Ovary (tissue), 7 donors: ENCODE measurements at regions not wholly inside any gene's neighbourhood (a gene's known extent, or its start where the extent isn't known, plus 50 kb on each side); places are given as distances from the start of the nearest gene placed in this dataset.

Source experiments
- DNase-seq, 5 donors: peaks; one replicate each; pipeline ENCODE4 v3.0.0-alpha.2; 2019 to 2020
- H3K27ac ChIP-seq, 2 donors: fragments of 200-600 bp; one replicate each; pipeline versions ENCODE4 v1.5.1 to v1.8.0; 2019 to 2022
- H3K27me3 ChIP-seq: fragments of 200-600 bp; one replicate; pipeline ENCODE4 v1.8.0; 2022
- H3K36me3 ChIP-seq: fragments of 200-600 bp; sonication (generic); one replicate; pipeline ENCODE4 v1.5.1; 2019
- H3K4me1 ChIP-seq: one replicate; pipeline ENCODE4 v1.8.1; 2013; ENCODE audit warnings: mild to moderate bottlenecking, moderate library complexity; ENCODE audit not compliant: insufficient read depth
- H3K4me3 ChIP-seq: fragments of 200-600 bp; sonication (generic); one replicate; pipeline ENCODE4 v1.5.1; 2017
- H3K9me3 ChIP-seq, 2 donors: fragments of 200-600 bp in 1 of 2; sonication (generic) in 1 of 2; one replicate each; pipeline versions ENCODE4 v1.5.1 to v1.8.1; 2013 to 2019; ENCODE audit warnings: mild to moderate bottlenecking in 1 of 2, moderate library complexity in 1 of 2
- EP300 ChIP-seq: sonication (generic); formaldehyde crosslinking; IDR thresholded peaks from one replicate; pipeline ENCODE4 v1.6.1; 2017; ENCODE audit warnings: antibody characterized with exemption
- POLR2A ChIP-seq: fragments of 450-650 bp; IDR thresholded peaks from one replicate; pipeline ENCODE4 v1.6.1; 2017; ENCODE audit warnings: antibody characterized with exemption, mild to moderate bottlenecking, moderate library complexity
- WGBS, 3 donors: extraction: QIAGEN DNeasy Blood & Tissue Kit in 1 of 3; methylation state at CpG; one replicate each; pipeline versions ENCODE4 v1.1.5 to v1.1.7; 2013 to 2017; 5-methylcytosine and 5-hydroxymethylcytosine counted together
- intact Hi-C, 4 donors: fragments of 100-400 bp; cut with DNase I; formaldehyde crosslinking; loops; one replicate each; pipeline versions ENCODE4 v1.11.0 to v1.15.1; 2022 to 2023
- TF ChIP-seq, protein P1 (sequence below), 3 donors: fragments of 450-650 bp in 2 of 3; fragments of 200-600 bp in 1 of 3; IDR thresholded peaks; one replicate each; pipeline versions ENCODE4 v1.5.1 to v1.8.0; 2016 to 2022; ENCODE audit warnings: antibody characterized with exemption in 3 of 3, mild to moderate bottlenecking in 1 of 3
- donor health status: DM: no; HTN: no; CAD: no; lungs with moderate emphysema.
- donor health status: DM: no; HTN: no; CAD: no.
- donor health status: Bipolar disorder and iron deficiency.
- donor health status: DM: no; HTN: no; CAD: no.
- donor health status: DM: yes; HTN: yes; CAD: no.

DNA sequence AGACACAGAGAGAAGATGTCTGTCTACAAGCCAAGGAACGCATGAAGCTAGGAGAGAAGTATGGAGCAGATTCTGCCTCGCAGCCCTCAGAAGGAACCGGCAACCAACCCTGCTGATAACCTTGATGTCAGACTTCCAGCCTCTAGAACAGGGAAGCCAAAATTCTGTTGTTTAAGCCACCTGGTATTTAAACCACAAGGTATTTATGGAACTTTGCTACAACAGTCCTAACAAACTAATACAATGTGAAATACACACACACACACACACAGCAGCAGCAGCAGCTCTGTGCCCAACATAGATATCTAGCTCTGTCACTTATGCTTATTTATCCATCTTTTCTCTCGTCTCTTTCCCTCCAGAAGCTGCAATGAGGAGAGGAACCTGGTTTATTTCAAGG, 400.0 kb downstream of the ETS1 start:
- H3K9me3 ChIP-seq, result no peaks in the 10 kb centered on the region
- no peak for TF ChIP-seq POLR2A
- TF ChIP-seq, protein P1, sequence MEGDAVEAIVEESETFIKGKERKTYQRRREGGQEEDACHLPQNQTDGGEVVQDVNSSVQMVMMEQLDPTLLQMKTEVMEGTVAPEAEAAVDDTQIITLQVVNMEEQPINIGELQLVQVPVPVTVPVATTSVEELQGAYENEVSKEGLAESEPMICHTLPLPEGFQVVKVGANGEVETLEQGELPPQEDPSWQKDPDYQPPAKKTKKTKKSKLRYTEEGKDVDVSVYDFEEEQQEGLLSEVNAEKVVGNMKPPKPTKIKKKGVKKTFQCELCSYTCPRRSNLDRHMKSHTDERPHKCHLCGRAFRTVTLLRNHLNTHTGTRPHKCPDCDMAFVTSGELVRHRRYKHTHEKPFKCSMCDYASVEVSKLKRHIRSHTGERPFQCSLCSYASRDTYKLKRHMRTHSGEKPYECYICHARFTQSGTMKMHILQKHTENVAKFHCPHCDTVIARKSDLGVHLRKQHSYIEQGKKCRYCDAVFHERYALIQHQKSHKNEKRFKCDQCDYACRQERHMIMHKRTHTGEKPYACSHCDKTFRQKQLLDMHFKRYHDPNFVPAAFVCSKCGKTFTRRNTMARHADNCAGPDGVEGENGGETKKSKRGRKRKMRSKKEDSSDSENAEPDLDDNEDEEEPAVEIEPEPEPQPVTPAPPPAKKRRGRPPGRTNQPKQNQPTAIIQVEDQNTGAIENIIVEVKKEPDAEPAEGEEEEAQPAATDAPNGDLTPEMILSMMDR (IDR thresholded peaks at IDR 0.05), result no peak
- no peak for TF ChIP-seq EP300
- DNase-seq, result no peak
- WGBS, 3 donors, result 27 to 57% (median 44%) methylated on average over 4 of the region's 4 CpGs
- intact Hi-C loops, result loop anchor here in 1 of 4 donors (10.0 kb wide), 1 partner anchor 207 kb away; no protein-coding TSS in a partner anchor
- H3K4me3 ChIP-seq, result no peak overlapping the region
- H3K36me3 ChIP-seq, result no peaks in the 10 kb centered on the region
- H3K27me3 ChIP-seq, result no peaks in the 10 kb centered on the region
- no peak overlapping the region for H3K27ac ChIP-seq
- H3K4me1 ChIP-seq, result no peaks in the 10 kb centered on the region

DNA sequence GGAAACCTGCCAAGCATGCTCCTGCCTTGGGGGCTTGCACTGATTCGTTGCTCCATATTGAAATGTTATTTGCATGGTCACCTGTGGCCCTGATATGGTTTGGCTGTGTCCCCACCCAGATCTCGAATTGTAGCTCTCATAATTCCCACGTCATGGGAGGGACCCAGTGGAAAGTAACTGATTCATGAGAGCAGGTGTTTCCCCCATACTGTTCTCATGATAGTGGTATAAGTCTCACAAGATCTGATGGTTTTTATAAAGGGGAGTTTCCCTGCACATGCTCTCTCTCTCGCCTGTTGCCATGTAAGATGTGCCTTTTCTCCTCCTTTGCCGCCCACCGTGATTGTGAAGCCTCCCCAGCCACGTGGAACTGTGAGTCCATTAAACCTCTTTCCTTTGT, 402.4 kb downstream of the ETS1 start:
- no peaks in the 10 kb centered on the region for H3K36me3 ChIP-seq
- no peak for DNase-seq
- H3K4me1 ChIP-seq, result peaks cover 4% of the 10 kb centered on the region
- 86 to 91% (median 90%) methylated on average over 7 of the region's 7 CpGs for WGBS, 3 donors
- no peak overlapping the region for H3K27ac ChIP-seq
- no peaks in the 10 kb centered on the region for H3K27me3 ChIP-seq
- H3K4me3 ChIP-seq, result no peak overlapping the region
- H3K9me3 ChIP-seq, result no peaks in the 10 kb centered on the region
- TF ChIP-seq POLR2A (no peak), EP300 (no peak)
- TF ChIP-seq, protein P1 (IDR thresholded peaks at IDR 0.05), result no peak
- intact Hi-C loops, result loop anchor here in 1 of 4 donors (10.0 kb wide), 1 partner anchor 210 kb away; no protein-coding TSS in a partner anchor

DNA sequence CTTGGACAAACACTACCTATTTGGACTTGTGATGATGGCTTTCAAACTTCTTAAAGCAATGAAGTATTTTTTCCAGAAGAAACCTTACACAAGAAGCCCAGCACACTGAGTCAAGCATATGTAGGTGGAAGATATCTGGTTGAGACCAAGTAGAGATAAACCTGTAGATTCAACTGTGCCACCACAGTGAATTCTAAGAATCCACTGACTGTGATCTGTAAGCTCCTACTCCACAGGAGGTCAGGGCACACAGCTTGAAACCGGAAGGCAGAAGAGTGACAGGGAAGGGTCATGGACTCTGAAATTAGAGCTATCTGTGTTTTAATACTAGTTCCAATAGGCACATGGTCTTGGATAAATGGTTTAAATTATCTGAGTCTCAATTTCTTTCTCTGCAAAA, 404.5 kb downstream of the ETS1 start:
- Histone ChIP-seq H3K9me3 (no peaks in the 10 kb centered on the region), H3K4me3 (no peak overlapping the region), H3K4me1 (peaks cover 4% of the 10 kb centered on the region), H3K36me3 (no peaks in the 10 kb centered on the region), H3K27ac (no peak overlapping the region), H3K27me3 (no peaks in the 10 kb centered on the region)
- DNase-seq, result no peak
- intact Hi-C loops, result loop anchor here in 1 of 4 donors (10.0 kb wide), 1 partner anchor 212 kb away; no protein-coding TSS in a partner anchor
- TF ChIP-seq EP300, result no peak
- no peak for TF ChIP-seq POLR2A
- TF ChIP-seq, protein P1 (IDR thresholded peaks at IDR 0.05), result no peak
- 70 to 84% (median 79%) methylated on average over 1 of the region's 1 CpG for WGBS, 3 donors

DNA sequence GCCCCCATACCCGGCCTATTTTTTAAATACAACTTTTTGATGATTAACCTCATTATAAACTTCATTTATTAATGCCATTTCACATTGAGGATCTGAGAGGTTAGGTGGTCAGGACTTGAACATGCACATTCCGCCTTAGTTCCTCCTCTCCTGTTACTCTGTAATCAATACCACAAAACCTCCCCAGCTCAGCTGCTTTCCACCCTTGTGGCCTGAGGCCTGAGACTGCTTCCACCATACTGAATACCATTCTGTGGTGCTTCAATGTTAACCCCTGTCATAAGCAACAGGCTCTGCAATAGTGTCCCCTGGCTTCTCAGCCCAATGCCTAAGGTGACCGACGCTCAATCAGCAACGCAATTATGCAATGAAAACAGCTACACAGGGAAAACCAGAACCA, 405.4 kb downstream of the ETS1 start:
- DNase-seq, result no peak

More for the DNA sequence above, 405.4 kb downstream of the ETS1 start:
- Histone ChIP-seq H3K27ac (no peak overlapping the region), H3K36me3 (no peaks in the 10 kb centered on the region), H3K4me1 (peaks cover 4% of the 10 kb centered on the region), H3K9me3 (no peaks in the 10 kb centered on the region), H3K4me3 (no peak overlapping the region), H3K27me3 (no peaks in the 10 kb centered on the region)
- intact Hi-C loops, result loop anchor here in 1 of 4 donors (10.0 kb wide), 1 partner anchor 213 kb away; no protein-coding TSS in a partner anchor
- 94% methylated on average over 5 of the region's 5 CpGs for WGBS, 3 donors
- TF ChIP-seq, protein P1 (IDR thresholded peaks at IDR 0.05), result no peak
- TF ChIP-seq POLR2A (no peak), EP300 (no peak)
